HG02884 (cell line): ENCODE measurements at regions not wholly inside any gene's neighbourhood (a gene's known extent, or its start where the extent isn't known, plus 50 kb on each side); places are given as distances from the start of the nearest gene placed in this dataset.

Source experiments
- ATAC-seq: cut with Tn5 transposase; IDR thresholded peaks from one replicate; pipeline ENCODE4 v1.9.1; 2021; ENCODE audit warnings: mild to moderate bottlenecking, moderate library complexity; ENCODE audit not compliant: unreplicated experiment

DNA sequence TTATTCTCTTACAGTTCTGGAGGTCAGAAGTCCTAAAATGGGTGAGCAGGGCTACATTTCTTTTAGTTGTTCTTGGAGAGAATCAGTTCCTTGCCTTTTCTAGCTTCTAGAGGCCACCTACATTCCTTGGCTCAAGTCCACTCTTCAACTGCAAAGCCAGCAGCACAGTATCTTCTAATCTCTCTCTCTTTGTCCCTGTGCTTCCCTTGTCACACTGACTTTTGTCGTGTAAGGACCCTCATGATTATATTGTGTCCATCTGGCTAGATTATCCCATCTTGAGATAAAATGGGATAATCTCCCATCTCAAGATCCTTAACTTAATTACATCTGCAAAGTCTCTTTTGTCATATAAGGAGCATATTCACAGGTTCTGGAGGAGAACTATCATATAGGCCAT lies 359.0 kb downstream of the ADRA2A start:
- no peak for ATAC-seq

DNA sequence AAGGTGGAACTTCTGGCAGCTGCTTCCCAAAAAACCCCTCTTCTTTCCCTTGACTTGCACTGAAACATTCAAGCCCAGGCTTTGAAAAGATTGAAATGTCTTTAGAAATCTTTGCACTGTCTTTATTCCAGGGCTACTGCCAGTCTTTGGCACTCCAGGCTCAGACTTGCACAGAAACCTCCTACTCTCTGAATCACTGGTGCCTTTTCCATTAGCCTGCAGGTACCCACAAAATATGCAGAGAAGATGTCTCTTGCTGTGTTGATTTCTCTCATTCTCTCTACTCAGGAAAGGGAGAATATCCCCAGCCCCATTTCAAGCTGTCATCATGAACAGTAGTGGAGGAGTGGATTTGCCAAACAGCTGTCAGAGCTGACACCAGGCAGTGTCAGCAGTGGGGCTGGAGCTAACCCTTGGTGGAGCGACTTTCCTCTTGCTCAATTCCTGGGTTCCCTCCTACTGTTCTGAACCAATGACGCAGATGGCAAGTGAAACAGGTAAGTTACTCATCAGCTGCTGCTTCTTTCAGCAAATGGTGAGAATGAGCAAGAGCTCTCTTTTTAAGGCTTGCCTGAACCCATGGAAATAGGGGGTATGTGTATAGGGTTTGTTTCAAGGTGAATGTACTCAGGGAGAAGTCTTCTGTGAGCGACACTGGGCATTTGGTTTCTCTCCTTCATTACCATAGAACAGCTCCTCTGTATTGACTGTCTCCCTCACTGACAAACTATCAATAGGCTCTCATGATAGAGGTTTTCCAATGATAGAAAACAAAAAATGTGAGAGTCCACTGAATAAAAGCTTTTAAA lies 362.4 kb downstream of the ADRA2A start:
- ATAC-seq = no peak

DNA sequence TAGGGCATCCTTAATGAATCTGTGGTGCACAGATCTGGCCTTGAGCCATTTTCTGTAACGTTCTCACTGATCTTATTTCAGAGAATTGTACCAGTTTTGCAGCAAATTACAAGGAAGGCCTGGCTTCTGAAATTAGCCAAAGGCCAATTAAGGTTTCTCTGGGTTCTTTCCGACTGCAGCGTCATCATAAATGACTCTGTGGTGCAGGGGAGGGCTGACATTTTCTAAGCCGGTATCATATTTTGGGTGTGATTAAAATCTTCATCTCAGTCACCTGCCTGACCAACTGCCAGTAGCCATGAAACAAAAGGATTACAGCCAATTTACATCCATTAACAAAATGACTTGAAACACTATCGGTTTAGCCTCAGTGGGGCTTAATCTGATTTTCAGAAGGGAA lies 363.7 kb downstream of the ADRA2A start:
- no peak for ATAC-seq

- no peak for ATAC-seq
Observed at GRCh38 chr10:111445667-111446066, 368.8 kb downstream of the ADRA2A start.

DNA sequence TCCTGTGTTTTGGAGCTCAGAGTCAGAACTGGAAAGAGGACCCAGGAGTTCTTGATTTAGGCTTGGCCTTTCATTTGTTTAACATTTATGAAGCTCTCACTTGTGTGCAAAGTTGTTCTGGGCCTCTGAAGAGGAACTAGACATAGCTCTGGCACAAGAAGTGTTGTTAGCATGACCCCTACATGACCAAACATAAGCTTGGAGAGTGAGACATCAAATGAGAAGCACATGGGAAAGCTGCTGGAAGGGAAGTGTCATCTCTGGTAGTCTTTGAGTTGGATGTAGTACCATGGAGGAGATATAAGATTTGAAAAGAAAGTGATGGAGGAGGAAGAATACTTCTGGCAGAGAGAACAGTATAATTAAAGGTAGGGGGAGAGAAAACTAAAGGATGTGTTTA lies 370.1 kb downstream of the ADRA2A start:
- no peak for ATAC-seq

DNA sequence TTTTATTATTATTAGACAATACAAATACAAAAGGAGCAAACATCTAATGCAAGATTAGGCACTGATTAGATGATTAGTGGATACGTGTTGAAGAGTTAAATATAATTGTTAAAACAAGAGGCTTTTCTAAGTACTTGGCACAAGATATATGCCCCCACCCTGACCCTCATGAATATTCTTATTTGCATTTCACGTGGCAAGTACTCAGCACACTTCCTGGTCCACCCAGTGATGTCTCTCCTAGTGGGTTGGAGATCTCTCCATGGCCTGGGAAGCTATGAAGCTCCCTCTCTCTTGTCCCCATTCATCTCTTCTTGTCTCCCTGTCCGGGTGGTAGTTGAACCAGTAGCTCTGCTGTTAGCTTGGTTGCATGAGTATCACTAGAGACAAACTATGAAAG lies 375.3 kb downstream of the ADRA2A start:
- no peak for ATAC-seq

DNA sequence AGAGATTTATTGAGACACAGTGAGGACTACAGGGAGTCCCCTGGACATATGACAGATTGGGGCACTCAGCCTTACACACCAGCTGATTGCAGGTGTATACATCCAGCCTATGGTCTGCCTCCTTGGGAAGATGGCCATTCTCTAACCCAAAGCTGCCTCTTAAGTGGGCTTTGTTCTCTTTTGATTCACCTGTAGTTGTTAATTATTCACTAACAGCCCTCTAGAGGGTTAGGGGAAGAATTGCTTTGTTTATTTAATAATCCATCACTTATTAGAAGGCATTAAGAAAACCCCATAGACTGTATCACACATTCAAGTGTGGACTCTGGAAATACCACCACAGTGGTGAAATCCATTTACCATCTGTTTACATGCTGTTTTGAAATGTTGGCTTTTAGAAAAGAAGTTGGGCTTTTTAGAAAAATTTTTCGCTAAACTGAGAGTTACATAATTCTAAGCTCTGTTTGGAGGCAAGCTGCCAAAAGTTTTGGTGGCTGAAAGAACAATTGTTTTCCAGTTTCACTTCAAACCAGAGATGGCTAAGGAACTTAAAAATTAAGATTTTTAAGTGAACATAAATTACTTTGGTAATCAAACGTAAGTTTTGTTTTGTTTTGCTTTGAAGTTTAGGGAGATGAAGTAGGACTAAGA lies 379.1 kb downstream of the ADRA2A start:
- no peak for ATAC-seq

- ATAC-seq = no peak
Observed at GRCh38 chr10:111458256-111458655, 381.4 kb downstream of the ADRA2A start.

DNA sequence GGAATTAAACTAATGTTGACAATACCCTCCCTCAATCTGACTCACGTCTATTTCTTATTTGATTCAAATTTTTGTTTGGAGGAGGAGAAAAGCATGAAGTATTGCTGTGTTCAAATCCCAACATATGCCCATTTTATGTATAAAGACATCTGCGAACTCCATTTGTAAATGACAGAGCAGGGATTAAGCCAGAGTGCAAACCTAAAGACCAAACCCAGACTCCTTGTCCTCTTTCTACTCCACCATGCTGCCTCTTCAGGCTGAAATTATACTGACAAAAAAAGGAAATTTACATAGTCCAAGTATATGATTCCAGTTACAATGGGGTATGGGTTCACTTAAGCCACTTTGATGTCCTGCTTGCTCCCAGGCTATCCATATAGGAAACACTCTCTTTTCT lies 383.1 kb downstream of the ADRA2A start:
- ATAC-seq = no peak

DNA sequence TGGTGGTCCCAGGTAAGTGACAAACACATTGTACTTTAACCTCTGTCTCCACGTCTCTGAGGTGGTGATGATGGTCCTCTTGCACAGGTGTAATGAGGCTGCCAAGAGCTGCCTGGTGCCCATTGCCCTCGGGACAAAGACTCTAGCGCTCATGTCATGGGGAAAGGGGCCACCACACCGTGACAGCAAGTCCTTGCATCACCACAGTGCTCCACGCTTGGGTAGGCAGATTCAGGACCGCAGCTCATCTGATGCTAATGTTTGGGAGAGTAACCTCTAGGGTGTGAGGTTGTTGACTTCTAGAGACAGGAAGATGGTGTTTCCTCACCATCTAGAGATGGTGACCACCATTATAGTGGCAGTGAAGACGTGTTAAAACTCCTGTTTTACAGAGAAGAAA lies 395.6 kb downstream of the ADRA2A start:
- ATAC-seq = no peak

DNA sequence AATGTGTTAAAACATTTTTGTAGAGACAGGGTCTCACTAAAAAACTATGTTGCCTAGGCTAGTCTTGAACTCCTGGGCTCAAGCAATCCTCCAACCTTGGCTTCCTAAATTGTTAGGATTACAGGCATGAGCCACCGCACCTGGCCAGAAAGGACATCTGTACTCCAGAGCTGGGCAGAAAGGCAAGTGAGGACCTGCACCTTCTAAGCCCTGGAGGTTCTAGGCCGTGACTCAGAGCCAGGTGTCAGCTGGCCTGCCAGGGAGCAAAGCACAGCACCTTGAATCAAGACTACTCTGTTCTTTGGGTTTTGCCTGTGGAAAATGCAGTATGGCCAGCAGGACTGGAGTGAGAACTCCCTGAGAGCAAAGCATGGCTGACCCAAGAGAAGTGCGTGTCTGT lies 396.5 kb downstream of the ADRA2A start:
- ATAC-seq = no peak

- ATAC-seq = no peak
Observed at GRCh38 chr10:111474786-111475185, 398.0 kb downstream of the ADRA2A start.

DNA sequence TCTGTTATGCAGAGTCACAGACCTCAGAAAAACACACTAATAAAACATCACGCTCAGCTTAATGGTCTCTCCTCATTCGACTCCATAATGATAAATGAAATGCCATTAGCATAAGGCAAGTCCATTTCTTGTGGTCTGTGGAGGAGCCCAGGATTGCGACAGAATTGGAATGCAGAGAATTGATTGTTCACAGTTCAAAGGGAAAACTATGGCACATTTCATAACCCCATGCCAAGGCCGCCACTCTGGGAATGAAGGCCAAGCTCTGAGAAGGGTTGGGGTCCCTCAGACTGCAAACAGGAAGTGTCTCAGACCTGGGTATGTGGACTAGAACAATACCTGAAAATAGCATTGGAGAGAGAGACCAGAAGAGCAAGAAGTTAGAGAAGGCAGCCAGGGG lies 398.9 kb downstream of the ADRA2A start:
- no peak for ATAC-seq

DNA sequence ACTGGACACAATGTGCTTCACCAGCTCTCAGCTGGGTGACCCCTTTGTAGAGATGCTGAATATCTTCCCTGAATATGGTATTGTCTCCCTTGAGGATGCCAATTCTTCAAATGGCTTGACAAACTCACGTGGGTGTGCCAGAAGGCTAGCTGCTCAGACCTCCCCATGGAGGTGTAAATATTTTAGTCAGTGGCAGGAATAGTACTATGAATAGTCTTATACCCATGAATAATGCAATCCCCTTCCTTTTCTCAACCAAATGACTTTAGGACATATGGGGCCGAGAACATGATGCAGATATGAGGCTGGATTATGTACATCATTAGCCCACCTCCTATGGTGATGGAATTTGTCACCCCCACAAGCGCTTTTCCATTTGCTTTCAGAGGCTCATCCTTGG lies 401.8 kb downstream of the ADRA2A start:
- ATAC-seq = no peak

DNA sequence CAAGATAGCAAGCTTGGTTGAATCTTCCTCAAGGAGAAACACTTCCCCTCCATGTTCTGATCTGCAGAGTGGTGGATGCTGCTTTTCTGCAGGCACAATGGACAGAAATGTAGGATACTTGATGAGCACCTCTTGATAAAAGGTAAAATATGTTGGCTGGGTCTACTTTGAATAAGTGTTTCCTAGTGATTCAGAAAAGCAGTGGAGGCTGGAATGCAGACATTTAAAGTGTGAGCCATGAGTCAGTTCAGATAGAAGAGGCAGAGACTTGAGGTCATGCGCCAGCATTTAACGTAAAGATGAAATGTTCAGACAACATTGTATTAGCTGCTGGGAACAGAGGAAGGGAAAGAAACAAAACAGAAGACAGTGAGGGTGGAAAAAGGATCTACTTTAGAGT lies 403.1 kb downstream of the ADRA2A start:
- ATAC-seq = no peak

DNA sequence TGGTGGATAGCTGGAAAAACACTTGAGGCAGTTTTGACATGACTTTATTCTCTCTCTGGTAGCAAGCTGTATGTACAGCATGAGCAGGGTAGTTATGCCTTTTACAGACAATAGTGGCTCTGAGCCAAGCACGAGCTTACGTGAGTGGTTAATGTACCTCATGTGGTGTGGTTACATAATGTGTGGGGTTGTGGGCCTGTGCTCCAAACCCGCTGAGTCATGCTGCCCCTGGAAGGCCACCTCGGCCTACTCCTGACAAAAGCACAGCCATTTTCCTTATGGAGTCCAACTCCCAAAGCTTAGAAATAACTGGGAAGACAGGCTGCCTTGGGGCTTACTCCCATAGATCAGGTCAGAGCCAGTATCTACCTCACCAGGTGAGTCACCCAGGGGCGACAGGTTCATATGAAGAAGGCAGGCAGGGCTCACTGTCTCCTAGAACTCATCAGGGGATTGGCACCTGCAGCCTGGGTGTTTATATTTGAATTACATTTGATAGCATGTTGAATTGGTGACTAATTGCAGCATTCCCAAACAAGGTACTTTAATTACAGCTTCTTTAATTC lies 404.5 kb downstream of the ADRA2A start:
- ATAC-seq = no peak

DNA sequence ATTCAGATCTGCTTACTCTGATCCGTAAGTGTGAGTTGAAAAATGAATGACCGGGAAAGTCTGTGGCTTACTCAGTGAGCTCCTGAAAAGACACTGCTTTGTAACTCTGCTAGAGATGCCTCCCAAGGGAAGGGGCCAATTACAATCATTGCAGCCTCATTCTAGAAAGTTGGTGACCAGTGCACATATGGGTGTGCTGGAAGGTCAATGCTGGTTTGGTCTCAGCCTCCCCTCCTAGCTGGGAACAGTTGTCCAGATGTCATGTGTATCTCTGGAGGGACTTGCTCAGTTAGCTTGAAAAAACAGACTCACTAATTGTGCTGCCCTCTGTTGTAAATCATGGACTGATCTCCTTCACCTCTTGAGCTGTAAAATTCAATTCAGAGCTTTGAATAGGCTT lies 405.0 kb downstream of the ADRA2A start:
- no peak for ATAC-seq

DNA sequence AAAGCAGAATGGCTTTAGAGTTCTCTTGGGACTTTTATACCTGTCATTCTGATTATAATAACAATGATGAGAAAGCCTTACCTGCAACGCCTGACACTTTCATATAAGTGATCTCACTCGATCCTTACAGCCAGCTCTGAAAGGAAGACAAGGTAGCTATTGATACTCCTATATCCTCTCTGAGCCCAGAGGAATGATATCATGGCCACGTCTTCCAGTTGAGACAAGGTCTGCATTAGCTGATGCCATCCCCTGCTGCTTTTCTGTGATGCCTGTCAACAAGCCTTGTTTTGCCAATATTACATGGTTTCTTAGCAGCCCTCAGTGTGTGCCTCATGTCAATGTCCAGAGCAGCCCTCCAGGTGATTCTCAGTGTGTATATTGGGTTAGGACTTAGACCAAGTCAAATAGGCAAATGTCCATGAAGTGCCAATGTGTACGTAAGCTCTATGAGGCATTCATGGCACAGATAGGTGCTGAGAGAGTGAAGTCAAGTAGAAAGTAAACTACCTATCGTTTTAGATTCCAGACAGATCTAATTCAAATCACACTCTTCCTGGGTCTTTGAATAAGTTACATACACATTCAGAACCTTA lies 405.9 kb downstream of the ADRA2A start:
- ATAC-seq = no peak

DNA sequence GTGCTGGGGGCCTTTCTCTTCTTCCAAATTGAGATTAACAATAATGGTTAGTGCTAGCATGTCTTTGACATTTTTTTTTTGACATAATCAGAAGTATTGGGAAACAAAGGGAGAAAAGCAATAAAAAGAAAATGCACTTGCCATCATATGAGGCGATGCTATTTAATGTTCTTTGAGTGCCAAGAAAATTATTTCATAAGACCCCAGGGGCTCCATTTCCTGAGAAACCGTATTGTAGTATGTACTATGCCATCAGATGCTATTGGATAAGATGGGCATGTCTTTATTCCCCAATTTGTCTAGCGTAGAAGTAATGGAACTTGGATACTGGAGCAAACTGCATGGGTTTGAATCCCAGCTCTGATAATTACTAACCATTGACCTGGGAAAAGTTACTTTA lies 408.9 kb downstream of the ADRA2A start:
- no peak for ATAC-seq

GRCh38 chr10:111486346-111486745 lies 409.5 kb downstream of the ADRA2A start:
- ATAC-seq = no peak

DNA sequence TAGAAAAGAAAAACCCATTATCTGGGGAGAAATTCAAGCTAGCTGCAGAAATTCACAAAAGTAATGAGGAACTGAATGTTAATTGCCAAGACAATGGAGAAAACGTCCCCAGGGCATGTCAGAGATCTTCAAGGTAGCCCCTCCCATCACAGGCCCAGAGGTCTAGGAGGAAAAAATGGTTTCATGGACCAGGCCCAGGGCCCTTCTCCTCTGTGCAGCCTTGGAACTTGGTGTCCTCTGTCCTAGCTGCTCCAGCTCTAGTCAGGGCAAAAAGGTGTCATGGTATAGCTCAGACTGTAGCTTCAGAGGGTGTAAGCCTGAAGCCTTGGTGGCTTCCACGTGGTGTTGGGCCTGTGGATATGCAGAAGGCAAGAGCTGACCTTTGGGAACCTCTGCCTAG lies 411.8 kb downstream of the ADRA2A start:
- ATAC-seq = no peak

DNA sequence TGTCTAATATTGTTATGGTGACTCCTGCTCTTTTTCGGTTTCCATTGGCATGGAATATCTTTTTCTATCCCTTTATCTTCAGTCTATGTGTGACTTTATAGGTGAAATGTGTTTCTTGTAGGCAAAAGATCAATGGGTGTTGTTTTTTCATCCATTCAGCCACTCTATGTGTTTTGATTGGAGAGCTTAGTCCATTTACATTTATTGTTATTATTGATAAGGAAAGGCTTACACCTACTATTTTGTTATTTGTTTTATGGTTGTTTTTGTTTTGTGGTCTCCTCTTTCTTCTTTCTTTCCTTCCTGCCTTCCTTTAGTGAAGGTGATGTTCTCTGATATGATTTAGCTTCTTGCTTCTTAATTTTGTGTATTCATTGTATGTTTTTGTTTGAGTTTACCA lies 414.3 kb downstream of the ADRA2A start:
- ATAC-seq = no peak
